Left hindlimb (tissue), 1 donor: ENCODE measurements at regions not wholly inside any gene's neighbourhood (a gene's known extent, or its start where the extent isn't known, plus 50 kb on each side); places are given as distances from the start of the nearest gene placed in this dataset.
"Not testable (repeated sequence)": the region's sequence is repeated elsewhere in the genome, so short reads cannot be mapped to it uniquely, and the experiment has no call there.

Experiments used
- DNase-seq: peaks from one replicate; pipeline ENCODE4 v3.0.0-alpha.2; 2018

- not testable (repeated sequence) for DNase-seq
These were observed 462.9 kb upstream of the JARID2 start for GRCh38 chr6:14782921-14783464.

GRCh38 chr6:14783594-14783993 lies 462.3 kb upstream of the JARID2 start:
- no peak for DNase-seq

GRCh38 chr6:14784596-14785492 lies 461.0 kb upstream of the JARID2 start:
- no peak for DNase-seq

GRCh38 chr6:14785493-14785790 lies 460.4 kb upstream of the JARID2 start:
- DNase-seq = no peak

- no peak for DNase-seq
These were observed 459.9 kb upstream of the JARID2 start for GRCh38 chr6:14786008-14786407.

- DNase-seq = no peak
These were observed 459.4 kb upstream of the JARID2 start for GRCh38 chr6:14786455-14786854.

- DNase-seq = no peak
These were observed 458.6 kb upstream of the JARID2 start for GRCh38 chr6:14787250-14787649.

GRCh38 chr6:14787677-14788076 lies 458.2 kb upstream of the JARID2 start:
- DNase-seq = no peak

GRCh38 chr6:14789996-14790395 lies 455.9 kb upstream of the JARID2 start:
- DNase-seq = no peak

GRCh38 chr6:14790976-14791375 lies 454.9 kb upstream of the JARID2 start:
- DNase-seq = no peak

- DNase-seq = no peak
These were observed 454.3 kb upstream of the JARID2 start for GRCh38 chr6:14791526-14791925.

- no peak for DNase-seq
These were observed 453.5 kb upstream of the JARID2 start for GRCh38 chr6:14792118-14792955.

- no peak for DNase-seq
These were observed 450.4 kb upstream of the JARID2 start for GRCh38 chr6:14795451-14795850.

- no peak for DNase-seq
These were observed 448.7 kb upstream of the JARID2 start for GRCh38 chr6:14796974-14797762.

- no peak for DNase-seq
These were observed 447.8 kb upstream of the JARID2 start for GRCh38 chr6:14797875-14798593.

- DNase-seq = no peak
These were observed 447.3 kb upstream of the JARID2 start for GRCh38 chr6:14798594-14798982.

- no peak for DNase-seq
These were observed 446.8 kb upstream of the JARID2 start for GRCh38 chr6:14798996-14799588.

GRCh38 chr6:14799928-14800327 lies 445.9 kb upstream of the JARID2 start:
- peak; percentile 56 for DNase-seq

- DNase-seq = no peak
These were observed 443.2 kb upstream of the JARID2 start for GRCh38 chr6:14802514-14803160.

- no peak for DNase-seq
These were observed 441.7 kb upstream of the JARID2 start for GRCh38 chr6:14804001-14804784.
